ENCODE measurements at regions not wholly inside any gene's neighbourhood (a gene's known extent, or its start where the extent isn't known, plus 50 kb on each side); places are given as distances from the start of the nearest gene placed in this dataset.

- no peak overlapping the region for H2AFZ ChIP-seq (ENCODE audit: low read depth, low read length)
- no peaks in the 10 kb centered on the region for H3K4me1 ChIP-seq (ENCODE audit: low read length)
- no peaks in the 10 kb centered on the region for H3K36me3 ChIP-seq (replicated peaks; ENCODE audit: low read depth, low read length)
- H3K27ac ChIP-seq (ENCODE audit: low read length), result no peak overlapping the region
- no peaks in the 10 kb centered on the region for H3K79me2 ChIP-seq (ENCODE audit: low read length)
- no peaks in the 10 kb centered on the region for H4K20me1 ChIP-seq (ENCODE audit: insufficient read depth, low read length)
- no peaks in the 10 kb centered on the region for H3K27me3 ChIP-seq (ENCODE audit: low read depth, low read length)
- no peak overlapping the region for H3K9ac ChIP-seq (ENCODE audit: low read length)
- no peak for TF ChIP-seq CTCF (IDR thresholded peaks at IDR 0.05; ENCODE audit: low read depth, low read length)
- no peak for TF ChIP-seq EZH2phosphoT487 (IDR thresholded peaks at IDR 0.05; ENCODE audit: low read depth)
- H3K9me3 ChIP-seq (ENCODE audit: insufficient read depth, low read length), result no peaks in the 10 kb centered on the region
- H3K4me2 ChIP-seq (ENCODE audit: low read length), result no peak overlapping the region
- no peak overlapping the region for H3K4me3 ChIP-seq (ENCODE audit: low read length)
These were observed 134.5 kb upstream of the ONECUT1 start for GRCh38 chr15:52924630-52925029.

GRCh38 chr15:52923626-52924025 lies 133.5 kb upstream of the ONECUT1 start:
- H3K9ac ChIP-seq (ENCODE audit: low read length), result no peak overlapping the region
- no peaks in the 10 kb centered on the region for H4K20me1 ChIP-seq (ENCODE audit: insufficient read depth, low read length)
- H3K27ac ChIP-seq (ENCODE audit: low read length), result no peak overlapping the region
- no peak overlapping the region for H3K4me3 ChIP-seq (ENCODE audit: low read length)
- 0 out of 2 replicates have a peak, but pooled peaks cover 2% of the 10 kb centered on the region for H3K27me3 ChIP-seq (ENCODE audit: low read depth, low read length)
- no peaks in the 10 kb centered on the region for H3K36me3 ChIP-seq (replicated peaks; ENCODE audit: low read depth, low read length)
- H3K4me2 ChIP-seq (ENCODE audit: low read length), result no peak overlapping the region
- no peaks in the 10 kb centered on the region for H3K9me3 ChIP-seq (ENCODE audit: insufficient read depth, low read length)
- no peaks in the 10 kb centered on the region for H3K4me1 ChIP-seq (ENCODE audit: low read length)
- no peaks in the 10 kb centered on the region for H3K79me2 ChIP-seq (ENCODE audit: low read length)
- TF ChIP-seq CTCF (IDR thresholded peaks at IDR 0.05; ENCODE audit: low read depth, low read length) (no peak), EZH2phosphoT487 (IDR thresholded peaks at IDR 0.05; ENCODE audit: low read depth) (no peak)
- H2AFZ ChIP-seq (ENCODE audit: low read depth, low read length), result no peak overlapping the region

GRCh38 chr15:52922871-52923270 lies 132.7 kb upstream of the ONECUT1 start:
- H3K27ac ChIP-seq (ENCODE audit: low read length), result no peak overlapping the region
- no peaks in the 10 kb centered on the region for H3K9me3 ChIP-seq (ENCODE audit: insufficient read depth, low read length)
- no peaks in the 10 kb centered on the region for H3K36me3 ChIP-seq (replicated peaks; ENCODE audit: low read depth, low read length)
- H4K20me1 ChIP-seq (ENCODE audit: insufficient read depth, low read length), result no peaks in the 10 kb centered on the region
- no peaks in the 10 kb centered on the region for H3K4me1 ChIP-seq (ENCODE audit: low read length)
- no peak overlapping the region for H3K9ac ChIP-seq (ENCODE audit: low read length)
- no peak overlapping the region for H3K4me3 ChIP-seq (ENCODE audit: low read length)
- H3K27me3 ChIP-seq (ENCODE audit: low read depth, low read length), result 0 out of 2 replicates have a peak, but pooled peaks cover 8% of the 10 kb centered on the region
- H3K4me2 ChIP-seq (ENCODE audit: low read length), result no peak overlapping the region
- H3K79me2 ChIP-seq (ENCODE audit: low read length), result no peaks in the 10 kb centered on the region
- no peak overlapping the region for H2AFZ ChIP-seq (ENCODE audit: low read depth, low read length)
- TF ChIP-seq EZH2phosphoT487 (IDR thresholded peaks at IDR 0.05; ENCODE audit: low read depth) (no peak), CTCF (IDR thresholded peaks at IDR 0.05; ENCODE audit: low read depth, low read length) (no peak)

GRCh38 chr15:52912172-52912571 lies 122.0 kb upstream of the ONECUT1 start:
- H3K9me3 ChIP-seq (ENCODE audit: insufficient read depth, low read length), result no peaks in the 10 kb centered on the region
- H3K27me3 ChIP-seq (ENCODE audit: low read depth, low read length), result peaks cover 19% of the 10 kb centered on the region
- no peaks in the 10 kb centered on the region for H4K20me1 ChIP-seq (ENCODE audit: insufficient read depth, low read length)
- H2AFZ ChIP-seq (ENCODE audit: low read depth, low read length), result no peak overlapping the region
- TF ChIP-seq CTCF (IDR thresholded peaks at IDR 0.05; ENCODE audit: low read depth, low read length), result no peak
- TF ChIP-seq EZH2phosphoT487 (IDR thresholded peaks at IDR 0.05; ENCODE audit: low read depth), result no peak
- H3K4me2 ChIP-seq (ENCODE audit: low read length), result no peak overlapping the region
- no peak overlapping the region for H3K9ac ChIP-seq (ENCODE audit: low read length)
- no peak overlapping the region for H3K4me3 ChIP-seq (ENCODE audit: low read length)
- no peak overlapping the region for H3K27ac ChIP-seq (ENCODE audit: low read length)
- H3K36me3 ChIP-seq (replicated peaks; ENCODE audit: low read depth, low read length), result no peaks in the 10 kb centered on the region
- H3K79me2 ChIP-seq (ENCODE audit: low read length), result no peaks in the 10 kb centered on the region
- no peaks in the 10 kb centered on the region for H3K4me1 ChIP-seq (ENCODE audit: low read length)
